ENCODE measurements at regions not wholly inside any gene's neighbourhood (a gene's known extent, or its start where the extent isn't known, plus 50 kb on each side); places are given as distances from the start of the nearest gene placed in this dataset.

DNA sequence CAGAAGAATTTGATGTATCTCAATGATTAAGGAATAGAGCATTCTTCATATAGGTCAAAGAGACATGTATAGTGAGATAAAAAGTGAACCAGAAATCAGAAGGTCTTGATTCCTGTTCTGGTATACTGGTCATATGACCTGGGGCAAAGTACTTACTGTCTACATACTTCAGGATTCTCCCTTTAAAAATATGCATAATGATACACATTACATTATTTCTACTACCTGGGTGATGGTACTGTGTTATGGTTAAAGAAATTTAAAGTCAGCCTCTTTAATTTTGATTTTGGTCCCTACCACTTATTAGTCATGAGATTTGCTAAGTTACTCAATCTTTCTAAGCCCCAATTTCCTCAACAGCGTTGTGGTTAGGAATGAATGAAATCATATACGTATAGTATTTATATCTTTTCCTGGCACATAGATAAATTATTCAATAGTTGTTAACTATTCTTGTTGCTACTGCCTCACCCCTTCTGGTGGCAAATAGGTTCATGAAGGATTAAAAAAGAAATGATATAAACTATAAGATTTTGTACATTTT lies 984.1 kb downstream of the TLE4 start:
- H3K14ac ChIP-seq (ENCODE audit: insufficient read length), result no peak overlapping the region
- WGBS, 2 experiments (ENCODE audit: extremely low coverage in 1 of 2, insufficient coverage in 1 of 2, insufficient read length in 1 of 2, insufficient replicate concordance in 2 of 2, low coverage in 1 of 2, low lambda C conversion rate in 2 of 2, missing lambda C conversion rate in 1 of 2), result 98% methylated on average over 2 of the region's 2 CpGs; no CpG with 5 or more reads in 1 of the 2 experiments
- H4K91ac ChIP-seq (replicated peaks; ENCODE audit: insufficient read length, low read length), result no peak overlapping the region
- H4K5ac ChIP-seq (ENCODE audit: insufficient read length, low read depth, low read length), result no peak overlapping the region
- no peak overlapping the region for H3K9ac ChIP-seq (replicated peaks in 1 of 4; ENCODE audit: extremely low read depth in 1 of 4, low read depth in 3 of 4, low read length in 3 of 4)
- no peaks in the 10 kb centered on the region for H3K36me3 ChIP-seq (ENCODE audit: control insufficient read depth in 2 of 4, insufficient read depth in 4 of 4, low read length in 3 of 4)
- H3K79me2 ChIP-seq (ENCODE audit: control insufficient read depth in 1 of 2, insufficient read depth in 2 of 2, low read length in 2 of 2), result no peaks in the 10 kb centered on the region
- H3K4me3 ChIP-seq (ENCODE audit: extremely low read depth in 1 of 4, insufficient read depth in 2 of 4, low read depth in 3 of 4, low read length in 4 of 4), result no peak overlapping the region
- no peaks in the 10 kb centered on the region for H4K20me1 ChIP-seq (replicated peaks in 1 of 2; ENCODE audit: control insufficient read depth in 1 of 2, insufficient read depth in 2 of 2, low read length in 2 of 2)
- DNase-seq (ENCODE audit: low read depth in 1 of 2, low spot score in 2 of 2), result no peak
- ChIA-PET CTCF (ENCODE audit: partially characterized antibody) (no interaction called here), POLR2A (ENCODE audit: partially characterized antibody) (no interaction called here)
- no peak overlapping the region for H2BK5ac ChIP-seq (ENCODE audit: low read depth, low read length)
- FAIRE-seq, result no peak
- no peaks in the 10 kb centered on the region for H3K4me1 ChIP-seq (replicated peaks in 1 of 4; ENCODE audit: control insufficient read depth in 3 of 4, insufficient read depth in 4 of 4, low read length in 3 of 4)
- H3K56ac ChIP-seq (replicated peaks; ENCODE audit: insufficient read length, low read depth, low read length), result no peak overlapping the region
- no peak overlapping the region for H2BK120ac ChIP-seq (replicated peaks; ENCODE audit: low read depth, low read length)
- H3K4me2 ChIP-seq (ENCODE audit: insufficient read depth in 1 of 2, low read depth in 2 of 2, low read length in 2 of 2), result no peak overlapping the region
- no peak overlapping the region for H2BK20ac ChIP-seq (ENCODE audit: low read length)
- no peak overlapping the region for H2AK5ac ChIP-seq (ENCODE audit: low read depth, low read length)
- H3K9me3 ChIP-seq (ENCODE audit: insufficient read depth in 2 of 2, low read depth in 1 of 2, low read length in 1 of 2), result no peaks in the 10 kb centered on the region
- H4K8ac ChIP-seq (ENCODE audit: extremely low read depth, insufficient read depth, low read length), result no peak overlapping the region
- H2BK12ac ChIP-seq (ENCODE audit: low read depth, low read length), result no peak overlapping the region
- H2BK15ac ChIP-seq (ENCODE audit: low read length), result no peak overlapping the region
- no peak overlapping the region for H2AFZ ChIP-seq (ENCODE audit: low read length)
- no peak overlapping the region for H3K4ac ChIP-seq (replicated peaks; ENCODE audit: insufficient read length, low read depth, low read length)
- TF ChIP-seq CHD1 (IDR thresholded peaks at IDR 0.05; ENCODE audit: low read depth, low read length), result no peak
- TF ChIP-seq BRCA1 (IDR thresholded peaks at IDR 0.05; ENCODE audit: low read depth, low read length), result no peak
- TF ChIP-seq BCL11A (IDR thresholded peaks at IDR 0.05; ENCODE audit: low read depth in 2 of 2, low read length in 2 of 2), result no peak
- no peak for TF ChIP-seq FOSL1 (IDR thresholded peaks at IDR 0.05; ENCODE audit: insufficient read depth, low read depth, low read length)
- TF ChIP-seq EP300 (IDR thresholded peaks at IDR 0.05; ENCODE audit: borderline replicate concordance in 1 of 2, low read depth in 2 of 2, low read length in 2 of 2), result no peak
- TF ChIP-seq SUZ12 (IDR thresholded peaks at IDR 0.05; ENCODE audit: low read length), result no peak
- no peak for TF ChIP-seq CTBP2 (IDR thresholded peaks at IDR 0.05; ENCODE audit: borderline replicate concordance, insufficient read depth, insufficient read length, low read length)
- H3K79me1 ChIP-seq (ENCODE audit: low read depth, low read length), result no peaks in the 10 kb centered on the region
- no peak overlapping the region for H3K27ac ChIP-seq (ENCODE audit: low read depth, low read length)
- no peak overlapping the region for H3K18ac ChIP-seq (ENCODE audit: extremely low read depth, low read length)
- no peaks in the 10 kb centered on the region for H3K27me3 ChIP-seq (replicated peaks in 1 of 4; ENCODE audit: control insufficient read depth in 3 of 4, extremely low read depth in 1 of 4, insufficient read depth in 3 of 4, low read length in 3 of 4)
- H3K23me2 ChIP-seq (ENCODE audit: low read depth, low read length), result no peaks in the 10 kb centered on the region
- H3K23ac ChIP-seq (ENCODE audit: insufficient read length), result no peak overlapping the region
